ENCODE measurements at regions not wholly inside any gene's neighbourhood (a gene's known extent, or its start where the extent isn't known, plus 50 kb on each side); places are given as distances from the start of the nearest gene placed in this dataset.

- H3K4me3 ChIP-seq (replicated peaks in 1 of 4; ENCODE audit: control extremely low read depth in 1 of 4, insufficient read depth in 1 of 4, low read depth in 3 of 4, low read length in 4 of 4) = no peak overlapping the region
- H3K4me1 ChIP-seq (ENCODE audit: control insufficient read depth, extremely low read depth, insufficient read depth, low read length) = peaks cover 2% of the 10 kb centered on the region
- H3K36me3 ChIP-seq (ENCODE audit: control insufficient read depth, insufficient read depth, low read length) = no peaks in the 10 kb centered on the region
- no peaks in the 10 kb centered on the region for H3K9me3 ChIP-seq (ENCODE audit: control insufficient read depth, insufficient read depth, low read depth, low read length)
- DNase-seq (ENCODE audit: low read depth in 2 of 2) = no peak
- H3K4me2 ChIP-seq (ENCODE audit: extremely low read depth, insufficient read depth, low read length) = no peak overlapping the region
- H3K79me2 ChIP-seq (ENCODE audit: control insufficient read depth, insufficient read depth, low read length) = no peaks in the 10 kb centered on the region
- no peak overlapping the region for H3K27ac ChIP-seq (ENCODE audit: insufficient read depth, low read length)
- TF ChIP-seq, protein P1, sequence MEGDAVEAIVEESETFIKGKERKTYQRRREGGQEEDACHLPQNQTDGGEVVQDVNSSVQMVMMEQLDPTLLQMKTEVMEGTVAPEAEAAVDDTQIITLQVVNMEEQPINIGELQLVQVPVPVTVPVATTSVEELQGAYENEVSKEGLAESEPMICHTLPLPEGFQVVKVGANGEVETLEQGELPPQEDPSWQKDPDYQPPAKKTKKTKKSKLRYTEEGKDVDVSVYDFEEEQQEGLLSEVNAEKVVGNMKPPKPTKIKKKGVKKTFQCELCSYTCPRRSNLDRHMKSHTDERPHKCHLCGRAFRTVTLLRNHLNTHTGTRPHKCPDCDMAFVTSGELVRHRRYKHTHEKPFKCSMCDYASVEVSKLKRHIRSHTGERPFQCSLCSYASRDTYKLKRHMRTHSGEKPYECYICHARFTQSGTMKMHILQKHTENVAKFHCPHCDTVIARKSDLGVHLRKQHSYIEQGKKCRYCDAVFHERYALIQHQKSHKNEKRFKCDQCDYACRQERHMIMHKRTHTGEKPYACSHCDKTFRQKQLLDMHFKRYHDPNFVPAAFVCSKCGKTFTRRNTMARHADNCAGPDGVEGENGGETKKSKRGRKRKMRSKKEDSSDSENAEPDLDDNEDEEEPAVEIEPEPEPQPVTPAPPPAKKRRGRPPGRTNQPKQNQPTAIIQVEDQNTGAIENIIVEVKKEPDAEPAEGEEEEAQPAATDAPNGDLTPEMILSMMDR (conservative IDR thresholded peaks at IDR 0.05 in 1 of 2, IDR thresholded peaks at IDR 0.05 in 1 of 2; ENCODE audit: low read depth in 1 of 2, low read length in 2 of 2) = no peak
- TF ChIP-seq EZH2 (IDR thresholded peaks at IDR 0.05; ENCODE audit: low read length, missing control alignments) = no peak
- H3K27me3 ChIP-seq (ENCODE audit: control insufficient read depth, insufficient read depth, low read length) = peaks cover 20% of the 10 kb centered on the region
- H3K9ac ChIP-seq (ENCODE audit: insufficient read depth, low read length) = no peak overlapping the region
- H2AFZ ChIP-seq (ENCODE audit: low read length) = no peak overlapping the region
- no peaks in the 10 kb centered on the region for H4K20me1 ChIP-seq (ENCODE audit: control insufficient read depth, extremely low read depth, insufficient read depth, low read length)
These were observed 106.4 kb upstream of the FGF3 start for GRCh38 chr11:69925366-69926196.

- no peak overlapping the region for H3K4me3 ChIP-seq (replicated peaks in 1 of 4; ENCODE audit: control extremely low read depth in 1 of 4, insufficient read depth in 1 of 4, low read depth in 3 of 4, low read length in 4 of 4)
- H3K79me2 ChIP-seq (ENCODE audit: control insufficient read depth, insufficient read depth, low read length) = no peaks in the 10 kb centered on the region
- H3K9me3 ChIP-seq (ENCODE audit: control insufficient read depth, insufficient read depth, low read depth, low read length) = no peaks in the 10 kb centered on the region
- no peak overlapping the region for H3K27ac ChIP-seq (ENCODE audit: insufficient read depth, low read length)
- peaks cover 20% of the 10 kb centered on the region for H3K27me3 ChIP-seq (ENCODE audit: control insufficient read depth, insufficient read depth, low read length)
- H3K4me1 ChIP-seq (ENCODE audit: control insufficient read depth, extremely low read depth, insufficient read depth, low read length) = peaks cover 2% of the 10 kb centered on the region
- DNase-seq (ENCODE audit: low read depth in 2 of 2) = no peak
- H3K9ac ChIP-seq (ENCODE audit: insufficient read depth, low read length) = no peak overlapping the region
- no peaks in the 10 kb centered on the region for H4K20me1 ChIP-seq (ENCODE audit: control insufficient read depth, extremely low read depth, insufficient read depth, low read length)
- no peak overlapping the region for H3K4me2 ChIP-seq (ENCODE audit: extremely low read depth, insufficient read depth, low read length)
- TF ChIP-seq, protein P1 (conservative IDR thresholded peaks at IDR 0.05 in 1 of 2, IDR thresholded peaks at IDR 0.05 in 1 of 2; ENCODE audit: low read depth in 1 of 2, low read length in 2 of 2) = no peak
- TF ChIP-seq EZH2 (IDR thresholded peaks at IDR 0.05; ENCODE audit: low read length, missing control alignments) = peak; percentile 47
- H3K36me3 ChIP-seq (ENCODE audit: control insufficient read depth, insufficient read depth, low read length) = no peaks in the 10 kb centered on the region
- H2AFZ ChIP-seq (ENCODE audit: low read length) = no peak overlapping the region
These were observed 107.3 kb upstream of the FGF3 start for GRCh38 chr11:69926376-69927050.

GRCh38 chr11:69928121-69928520 lies 108.9 kb upstream of the FGF3 start:
- DNase-seq (ENCODE audit: low read depth in 2 of 2) = no peak
- H3K9ac ChIP-seq (ENCODE audit: insufficient read depth, low read length) = no peak overlapping the region
- H3K9me3 ChIP-seq (ENCODE audit: control insufficient read depth, insufficient read depth, low read depth, low read length) = no peaks in the 10 kb centered on the region
- H3K36me3 ChIP-seq (ENCODE audit: control insufficient read depth, insufficient read depth, low read length) = no peaks in the 10 kb centered on the region
- TF ChIP-seq, protein P1 (conservative IDR thresholded peaks at IDR 0.05 in 1 of 2, IDR thresholded peaks at IDR 0.05 in 1 of 2; ENCODE audit: low read depth in 1 of 2, low read length in 2 of 2) = no peak
- no peak for TF ChIP-seq EZH2 (IDR thresholded peaks at IDR 0.05; ENCODE audit: low read length, missing control alignments)
- H3K27me3 ChIP-seq (ENCODE audit: control insufficient read depth, insufficient read depth, low read length) = peaks cover 18% of the 10 kb centered on the region
- H3K27ac ChIP-seq (ENCODE audit: insufficient read depth, low read length) = no peak overlapping the region
- H3K4me1 ChIP-seq (ENCODE audit: control insufficient read depth, extremely low read depth, insufficient read depth, low read length) = peaks cover 2% of the 10 kb centered on the region
- no peaks in the 10 kb centered on the region for H3K79me2 ChIP-seq (ENCODE audit: control insufficient read depth, insufficient read depth, low read length)
- H3K4me2 ChIP-seq (ENCODE audit: extremely low read depth, insufficient read depth, low read length) = no peak overlapping the region
- H2AFZ ChIP-seq (ENCODE audit: low read length) = no peak overlapping the region
- H3K4me3 ChIP-seq (replicated peaks in 1 of 4; ENCODE audit: control extremely low read depth in 1 of 4, insufficient read depth in 1 of 4, low read depth in 3 of 4, low read length in 4 of 4) = no peak overlapping the region
- no peaks in the 10 kb centered on the region for H4K20me1 ChIP-seq (ENCODE audit: control insufficient read depth, extremely low read depth, insufficient read depth, low read length)

All from fibroblast of lung (primary cell).